ENCODE measurements at regions not wholly inside any gene's neighbourhood (a gene's known extent, or its start where the extent isn't known, plus 50 kb on each side); places are given as distances from the start of the nearest gene placed in this dataset.
"Not testable (repeated sequence)": the region's sequence is repeated elsewhere in the genome, so short reads cannot be mapped to it uniquely, and the experiment has no call there.

DNA sequence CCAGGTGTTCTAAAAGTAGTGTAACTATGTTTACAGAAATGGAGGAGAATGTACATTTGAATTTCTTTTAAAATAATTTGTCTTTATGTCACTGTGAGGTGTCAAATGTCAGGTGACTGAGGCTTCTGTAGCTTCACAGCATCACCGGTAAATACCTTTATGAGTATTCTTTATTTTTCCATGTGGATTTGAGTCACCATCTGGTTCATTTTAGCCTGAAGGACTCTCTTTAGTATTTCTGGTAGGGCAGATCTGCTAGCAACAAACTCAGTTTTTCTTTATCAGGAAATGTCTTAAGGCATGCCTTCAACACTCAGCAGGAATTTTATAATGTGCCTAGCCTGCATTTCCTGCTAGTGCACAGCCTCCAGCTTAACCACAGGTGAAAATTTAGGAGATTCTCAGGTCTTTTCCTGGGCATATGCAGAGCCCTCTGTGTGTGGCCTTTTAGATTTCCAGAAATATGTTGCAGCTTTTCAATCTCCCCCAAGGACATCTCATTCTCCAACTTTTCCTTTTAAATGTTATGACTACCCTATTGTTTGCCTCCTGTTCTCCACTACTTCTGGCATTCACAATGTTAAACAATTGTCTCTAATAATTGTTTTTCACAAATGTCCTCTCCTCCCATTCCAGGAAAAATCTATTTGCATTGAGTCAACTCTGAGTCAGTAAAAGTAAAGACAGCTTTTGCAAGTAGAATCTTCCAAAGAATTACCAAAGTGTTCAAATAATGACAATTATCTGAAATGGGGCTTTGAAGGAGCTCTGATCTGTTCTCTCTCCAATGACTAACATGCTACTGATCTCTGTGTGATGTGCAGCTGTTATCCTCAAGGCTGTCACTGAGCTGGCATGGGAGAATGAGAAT lies 239.4 kb upstream of the CPHXL start:
- Histone ChIP-seq H3K4me3 (no peak overlapping the region), H3K27ac (no peak overlapping the region)

DNA sequence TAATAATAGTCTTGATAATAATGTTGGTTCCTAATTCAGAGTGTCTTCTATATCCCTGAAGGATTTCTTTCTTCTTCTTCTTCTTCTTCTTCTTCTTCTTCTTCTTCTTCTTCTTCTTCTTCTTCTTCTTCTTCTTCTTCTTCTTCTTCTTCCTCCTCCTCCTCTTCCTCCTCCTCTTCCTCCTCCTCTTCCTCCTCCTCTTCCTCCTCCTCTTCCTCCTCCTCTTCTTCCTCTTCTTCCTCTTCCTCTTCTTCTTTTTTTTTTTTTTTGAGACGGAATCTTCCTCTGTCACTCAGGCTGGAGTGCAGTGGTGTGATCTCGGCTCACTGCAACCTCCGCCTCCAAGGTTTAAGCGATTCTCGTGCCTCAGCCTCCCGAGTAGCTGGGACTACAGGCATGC lies 242.8 kb upstream of the CPHXL start:
- H3K4me3 ChIP-seq, H3K27ac ChIP-seq: not testable (repeated sequence)

DNA sequence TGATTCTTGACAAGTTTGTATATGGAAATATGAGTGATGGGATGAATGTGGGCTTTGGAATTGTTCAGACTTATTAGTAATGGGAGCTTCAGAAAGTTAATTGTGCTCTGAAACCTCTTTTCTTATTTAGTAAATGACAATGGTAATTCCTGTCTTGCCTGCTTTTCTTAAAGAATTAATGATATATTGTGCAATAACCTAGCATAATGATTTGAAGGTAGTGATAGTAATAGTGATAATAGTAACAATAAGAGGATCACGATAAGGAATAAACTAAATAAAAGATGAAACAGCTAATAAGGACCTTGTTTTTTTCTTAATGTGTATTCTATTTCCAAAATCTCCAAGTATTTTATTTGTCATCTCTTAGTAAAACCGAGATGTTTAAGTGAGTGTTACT lies 245.0 kb upstream of the CPHXL start:
- no peak overlapping the region for H3K27ac ChIP-seq
- H3K4me3 ChIP-seq = no peak overlapping the region

DNA sequence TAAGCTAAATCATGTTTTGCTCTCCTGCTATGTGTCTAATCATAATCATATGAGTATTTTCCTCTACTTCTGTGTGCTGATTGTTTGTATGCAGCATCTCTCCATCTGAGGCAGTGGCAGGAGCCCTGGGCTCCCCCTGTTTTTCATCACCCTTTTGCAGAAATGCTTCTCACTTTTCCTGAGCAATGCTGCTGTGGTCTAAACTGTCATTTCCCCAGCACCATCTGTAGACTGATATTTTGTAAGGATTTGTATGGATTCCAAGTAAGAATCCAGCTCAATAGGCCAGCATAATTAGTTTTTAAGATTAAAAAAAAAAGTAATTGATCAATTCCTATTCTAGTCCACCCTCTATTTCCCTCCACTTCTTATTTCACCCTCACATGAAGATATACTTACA lies 257.0 kb upstream of the CPHXL start:
- H3K4me3 ChIP-seq = no peak overlapping the region

DNA sequence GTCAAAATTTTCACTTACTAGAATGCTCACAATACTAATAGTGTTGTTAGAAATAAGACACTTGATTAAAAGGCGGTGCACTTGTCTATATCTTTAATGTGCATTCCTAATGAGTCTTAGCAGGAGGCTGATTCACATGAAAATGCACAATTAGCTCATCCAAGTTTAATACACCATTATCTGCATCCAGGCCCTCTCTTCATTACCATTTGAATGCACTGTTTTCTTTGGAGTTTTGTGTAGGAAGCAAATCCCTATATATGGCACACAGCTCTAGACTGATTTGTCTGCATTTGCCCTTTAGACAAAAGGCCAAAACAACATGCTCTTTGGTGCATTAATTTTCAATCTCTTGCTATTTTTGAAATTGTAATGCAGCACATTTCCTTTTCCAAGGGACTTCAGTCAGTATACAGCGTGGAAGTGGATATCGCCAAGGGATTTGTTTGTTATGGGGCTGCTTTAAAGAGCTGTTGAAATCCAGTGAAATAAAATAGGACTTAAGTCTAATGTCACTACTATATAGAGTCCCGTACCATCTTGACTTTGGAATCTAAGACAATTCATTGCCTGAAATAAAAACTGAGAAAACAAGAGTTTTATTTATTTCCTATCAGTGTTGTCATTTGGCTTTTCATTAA lies 257.6 kb upstream of the CPHXL start:
- no peak overlapping the region for H3K27ac ChIP-seq
- no peak overlapping the region for H3K4me3 ChIP-seq

More for the DNA sequence above, 257.0 kb upstream of the CPHXL start:
- no peak overlapping the region for H3K27ac ChIP-seq

DNA sequence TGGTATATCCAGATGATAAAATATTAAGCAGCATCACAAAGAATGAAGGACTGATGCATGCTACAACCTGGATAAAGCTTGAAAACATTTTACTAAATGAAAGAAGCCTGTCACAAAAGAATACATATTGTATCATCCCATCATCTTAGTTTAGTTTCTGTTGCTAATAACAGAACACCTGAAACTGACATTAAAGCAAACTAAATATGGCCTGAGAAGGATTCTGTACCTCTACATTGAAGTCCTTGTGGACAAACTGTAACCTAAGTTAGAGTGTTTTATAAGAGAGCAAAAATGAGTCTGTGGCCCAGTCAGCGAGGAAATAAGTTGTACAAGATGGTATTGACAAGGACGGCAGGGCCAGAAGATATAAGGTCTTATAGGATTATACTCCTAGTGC lies 261.0 kb upstream of the CPHXL start:
- Histone ChIP-seq H3K4me3 (no peak overlapping the region), H3K27ac (no peak overlapping the region)

DNA sequence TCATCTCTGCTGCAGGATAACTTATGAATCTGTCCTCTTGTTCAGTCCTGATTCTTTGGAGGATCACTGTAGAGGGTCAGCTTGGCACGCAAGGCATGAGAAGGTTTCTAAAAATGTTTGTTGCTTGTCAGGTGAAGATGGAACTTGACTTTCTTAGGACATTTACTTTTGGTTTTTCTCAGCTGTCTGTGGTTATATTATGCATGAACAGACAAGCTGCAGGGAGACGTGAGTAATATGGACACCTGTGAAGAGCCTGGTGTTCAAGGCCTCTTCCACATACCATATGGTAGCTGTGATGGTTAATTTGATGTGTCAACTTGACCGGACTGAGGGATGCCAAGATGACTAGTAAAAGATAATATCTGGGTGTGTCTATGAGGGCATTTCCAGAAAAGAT lies 270.2 kb upstream of the CPHXL start:
- Histone ChIP-seq H3K27ac (no peak overlapping the region), H3K4me3 (no peak overlapping the region)

DNA sequence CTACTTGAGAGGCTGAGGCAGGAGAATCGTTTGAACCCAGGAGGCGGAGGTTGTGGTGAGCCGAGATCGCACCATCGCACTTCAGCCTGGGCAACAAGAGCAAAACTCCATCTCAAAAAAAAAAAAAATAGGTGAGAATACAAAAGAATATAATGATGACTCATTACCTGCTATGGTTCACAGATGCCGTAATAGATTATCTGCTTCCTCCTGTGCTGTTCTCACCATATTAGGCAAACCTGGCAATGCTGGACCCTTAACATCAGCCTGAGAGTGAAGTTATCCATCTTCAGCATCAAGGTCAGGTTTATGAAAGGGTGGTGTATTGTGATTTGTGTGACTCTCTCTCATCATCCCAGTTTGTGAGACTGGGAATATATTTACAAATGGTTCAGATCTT lies 271.3 kb upstream of the CPHXL start:
- Histone ChIP-seq H3K27ac (no peak overlapping the region), H3K4me3 (no peak overlapping the region)

DNA sequence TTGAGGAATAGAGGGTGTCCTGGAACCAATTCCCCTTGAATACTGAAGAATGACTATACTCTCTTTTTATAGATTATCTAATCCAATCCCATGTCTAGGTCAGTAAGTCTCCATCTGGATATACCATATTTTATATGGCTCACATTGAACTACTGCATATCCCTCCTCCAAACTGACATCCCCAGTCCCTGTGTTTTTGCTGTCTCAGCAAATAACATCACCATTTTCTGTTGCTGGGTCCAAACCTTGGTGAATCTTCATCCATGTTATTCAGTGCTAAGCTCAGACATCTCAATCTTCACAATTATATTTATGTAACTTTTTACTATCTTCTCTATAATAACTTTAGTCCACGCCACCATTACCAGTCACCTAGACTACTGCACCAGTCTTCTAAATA lies 269.6 kb upstream of the CNTNAP4 start:
- no peak overlapping the region for H3K27ac ChIP-seq
- no peak overlapping the region for H3K4me3 ChIP-seq

DNA sequence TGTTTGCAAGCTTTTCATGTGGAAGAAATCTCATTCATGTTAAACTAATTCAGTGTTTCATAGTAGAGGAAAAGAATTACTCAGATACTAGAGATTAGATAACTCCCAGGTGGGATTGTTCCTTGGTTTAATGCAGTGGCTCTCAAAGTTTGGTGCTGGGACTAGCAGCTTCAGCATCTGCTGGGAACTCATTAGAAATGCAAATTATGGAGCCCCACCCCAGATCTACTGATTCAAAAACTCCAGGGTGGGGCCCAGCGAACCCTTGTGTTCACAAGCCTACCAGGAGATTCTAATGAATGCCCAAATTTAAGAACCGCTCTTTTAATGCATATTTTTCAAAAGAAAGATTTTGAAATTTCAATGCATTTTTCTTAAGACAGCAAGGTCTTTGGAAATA lies 253.4 kb upstream of the CNTNAP4 start:
- Histone ChIP-seq H3K4me3 (no peak overlapping the region), H3K27ac (no peak overlapping the region)

DNA sequence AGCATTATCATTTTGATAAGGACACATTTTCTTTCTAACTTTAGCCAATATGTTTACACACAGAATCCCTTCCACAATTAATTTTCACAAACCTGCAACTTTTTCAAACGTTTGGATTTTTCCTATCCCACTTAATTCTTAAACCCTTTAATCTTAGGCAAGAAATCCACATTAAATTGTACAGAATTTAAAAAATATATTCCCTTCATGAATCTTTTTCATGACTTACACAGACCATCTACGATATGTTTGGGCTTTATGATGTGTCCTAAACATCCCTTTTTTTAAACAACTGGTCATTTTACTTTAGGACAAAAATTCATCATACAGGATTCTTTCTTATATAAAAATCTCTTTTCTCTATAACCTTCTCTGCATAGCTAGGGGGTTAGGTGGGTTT lies 241.5 kb upstream of the CNTNAP4 start:
- no peak overlapping the region for H3K4me3 ChIP-seq
- H3K27ac ChIP-seq = no peak overlapping the region

DNA sequence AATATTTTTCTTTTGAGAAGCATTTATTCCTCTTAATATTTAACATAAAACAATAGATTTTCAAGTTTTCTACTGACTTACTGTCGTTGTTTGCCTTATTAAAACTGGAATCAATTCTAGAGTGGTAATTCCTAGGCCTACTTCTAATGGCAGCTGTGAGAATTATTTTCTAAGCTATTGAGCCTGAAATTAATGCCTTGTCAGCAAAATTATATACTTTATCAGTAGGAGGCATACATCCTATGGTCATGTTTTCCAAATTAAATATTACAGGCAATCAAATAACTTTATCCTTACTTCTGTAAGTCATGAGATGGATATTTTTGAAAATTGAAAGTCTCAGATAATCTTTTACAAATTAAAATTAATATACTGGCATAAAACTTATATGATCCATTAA lies 239.1 kb upstream of the CNTNAP4 start:
- Histone ChIP-seq H3K27ac (no peak overlapping the region), H3K4me3 (no peak overlapping the region)

DNA sequence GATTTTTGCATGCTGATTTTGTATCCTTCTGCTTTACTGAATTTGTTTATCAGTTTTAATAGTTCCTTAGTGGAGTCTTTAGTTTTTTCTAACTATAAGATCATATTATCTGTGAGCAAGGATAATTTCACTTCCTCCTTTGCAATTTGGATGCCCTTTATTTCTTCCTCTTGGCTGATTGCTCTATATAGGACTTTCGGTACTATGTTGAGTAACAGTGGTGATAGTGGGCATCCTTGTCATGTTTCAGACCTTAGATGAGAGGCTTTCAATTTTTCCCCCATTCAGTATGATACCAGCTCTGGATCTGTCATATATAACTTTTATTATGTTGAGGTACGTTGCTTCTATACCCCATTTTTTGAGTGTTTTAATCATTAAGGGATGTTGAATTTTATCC lies 224.5 kb upstream of the CNTNAP4 start:
- no peak overlapping the region for H3K27ac ChIP-seq
- H3K4me3 ChIP-seq = no peak overlapping the region

DNA sequence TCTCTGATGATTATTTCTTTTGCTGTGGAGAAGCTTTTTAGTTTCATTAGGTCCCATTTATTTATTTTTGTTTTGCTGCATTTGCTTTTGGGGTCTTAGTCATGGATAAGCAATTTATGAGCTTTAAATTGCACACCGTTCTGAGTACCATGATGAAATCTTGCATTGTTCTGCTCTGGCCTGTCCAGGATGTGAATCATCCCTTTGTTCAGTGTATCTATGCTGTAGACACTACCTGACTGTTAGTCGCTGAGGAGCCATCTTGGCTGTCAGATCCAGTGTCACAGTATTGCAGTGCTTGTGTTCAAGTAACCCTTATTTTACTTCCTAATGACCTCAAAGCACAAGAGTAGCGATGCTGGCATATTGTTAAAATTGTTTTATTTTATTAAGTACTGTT lies 218.0 kb upstream of the CNTNAP4 start:
- Histone ChIP-seq H3K27ac (no peak overlapping the region), H3K4me3 (no peak overlapping the region)

DNA sequence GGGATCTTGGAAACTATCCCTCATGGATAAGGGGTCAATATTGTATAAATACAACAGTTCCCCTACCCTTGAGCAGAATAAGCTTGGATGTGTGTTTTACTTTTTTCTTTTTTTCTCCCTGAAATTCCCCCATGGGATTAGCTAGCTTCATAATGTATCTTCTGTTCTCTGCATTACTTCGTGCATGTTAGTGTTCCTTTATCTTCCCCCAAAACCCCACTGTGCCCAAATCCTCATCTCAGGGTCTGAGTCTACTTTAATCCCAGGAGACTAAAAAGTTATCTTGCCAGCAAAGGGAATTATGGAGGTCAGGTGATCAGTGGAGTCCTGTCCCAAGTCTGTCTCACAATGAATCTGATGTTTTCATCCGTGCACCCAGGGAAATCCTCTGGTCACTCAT lies 217.5 kb upstream of the CNTNAP4 start:
- no peak overlapping the region for H3K4me3 ChIP-seq

DNA sequence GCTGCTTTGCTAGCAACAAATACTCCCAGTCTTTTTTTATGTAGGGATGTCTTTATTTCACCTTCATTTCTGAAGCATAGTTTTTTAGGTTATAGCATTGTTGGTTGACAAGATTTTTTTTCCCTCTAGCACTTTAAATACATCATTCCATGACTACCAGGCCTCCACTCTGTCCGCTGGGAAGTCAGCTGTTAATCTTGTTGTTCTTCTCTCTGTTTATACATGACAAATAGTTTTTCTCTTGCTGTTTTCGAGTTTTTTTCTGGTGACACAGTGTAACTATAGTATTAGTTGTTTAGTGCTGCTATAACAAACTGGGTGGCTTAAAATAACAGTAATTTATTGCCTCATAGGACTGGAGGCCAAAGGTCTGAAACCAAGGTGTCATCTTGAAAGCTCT lies 205.5 kb upstream of the CNTNAP4 start:
- Histone ChIP-seq H3K4me3 (no peak overlapping the region), H3K27ac (no peak overlapping the region)

More for the DNA sequence above, 217.5 kb upstream of the CNTNAP4 start:
- H3K27ac ChIP-seq = no peak overlapping the region

DNA sequence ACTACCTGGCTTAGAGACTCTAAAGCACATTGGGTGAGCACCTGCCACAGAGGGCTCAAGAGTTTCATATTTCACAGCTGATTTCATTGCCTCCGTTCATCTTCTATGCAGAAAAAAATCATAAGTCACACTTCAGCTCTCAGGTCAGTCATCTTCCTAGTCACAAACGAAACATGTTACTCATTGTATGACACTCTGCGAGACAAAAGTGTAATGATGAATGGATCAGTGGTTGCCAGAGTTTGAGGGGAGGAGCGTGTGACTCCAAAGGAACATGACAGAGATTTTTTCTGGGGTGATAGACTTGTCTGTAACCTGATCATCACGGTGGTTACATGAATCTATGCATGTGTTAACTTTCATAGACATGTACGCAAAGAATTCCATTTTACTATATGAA lies 195.2 kb upstream of the CNTNAP4 start:
- no peak overlapping the region for H3K4me3 ChIP-seq
- H3K27ac ChIP-seq = no peak overlapping the region

DNA sequence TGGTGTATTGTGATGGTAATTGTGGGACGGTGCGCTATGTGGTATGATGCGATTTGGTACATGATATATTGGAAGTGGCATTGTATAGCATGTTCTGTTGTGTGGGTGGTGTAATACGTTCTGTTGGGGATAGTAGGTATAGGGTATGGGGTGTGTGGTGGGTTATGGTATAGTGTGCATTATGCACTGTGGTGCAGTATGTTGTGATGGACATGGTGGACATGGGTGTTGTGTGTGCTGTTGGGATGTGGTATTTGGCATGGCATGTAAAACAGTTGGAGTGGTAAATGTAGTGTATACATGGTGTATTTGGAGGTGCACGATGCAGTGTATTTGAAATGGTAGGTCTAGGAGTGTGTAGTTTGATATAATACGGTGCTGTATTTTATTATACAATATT lies 170.6 kb upstream of the CNTNAP4 start:
- H3K27ac ChIP-seq = no peak overlapping the region

DNA sequence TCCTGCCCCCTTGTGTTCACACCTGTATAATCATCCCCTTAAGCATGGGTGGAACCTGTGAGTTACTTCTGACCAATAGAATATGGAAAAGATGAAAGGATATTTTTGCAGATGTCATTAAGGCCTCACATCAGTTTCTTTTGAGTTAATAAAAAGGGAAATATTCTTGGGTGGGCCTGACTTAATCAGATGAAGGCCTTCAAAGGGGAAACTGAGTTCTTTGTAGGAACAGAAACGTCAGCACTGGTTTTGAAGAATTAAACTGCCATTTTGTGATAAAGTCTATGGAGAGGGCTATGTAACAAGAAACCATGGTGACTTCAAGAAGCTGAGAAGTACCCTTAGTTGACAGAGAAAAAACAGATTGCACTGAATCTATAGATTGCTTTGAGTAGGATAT lies 168.7 kb upstream of the CNTNAP4 start:
- Histone ChIP-seq H3K27ac (no peak overlapping the region), H3K4me3 (no peak overlapping the region)

More for the DNA sequence above, 170.6 kb upstream of the CNTNAP4 start:
- no peak overlapping the region for H3K4me3 ChIP-seq

DNA sequence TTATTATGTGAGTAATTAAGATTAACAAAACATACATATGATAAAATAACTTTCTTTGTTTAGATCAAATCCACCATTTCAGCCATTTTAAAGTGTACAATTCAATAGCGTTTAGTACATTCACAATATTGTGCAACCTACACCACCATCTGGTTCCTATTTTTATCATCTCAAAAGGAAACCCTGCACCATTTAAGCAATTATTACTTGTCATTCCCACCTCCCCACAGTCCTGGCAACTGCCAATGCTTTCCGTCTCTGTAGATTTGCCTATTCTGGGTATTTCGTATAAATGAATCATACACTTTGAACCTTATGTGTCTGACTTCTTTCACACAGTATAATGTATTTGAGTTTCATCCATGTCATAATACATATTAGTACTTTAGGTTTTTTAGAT lies 162.5 kb upstream of the CNTNAP4 start:
- H3K4me3 ChIP-seq = no peak overlapping the region
- H3K27ac ChIP-seq = no peak overlapping the region

DNA sequence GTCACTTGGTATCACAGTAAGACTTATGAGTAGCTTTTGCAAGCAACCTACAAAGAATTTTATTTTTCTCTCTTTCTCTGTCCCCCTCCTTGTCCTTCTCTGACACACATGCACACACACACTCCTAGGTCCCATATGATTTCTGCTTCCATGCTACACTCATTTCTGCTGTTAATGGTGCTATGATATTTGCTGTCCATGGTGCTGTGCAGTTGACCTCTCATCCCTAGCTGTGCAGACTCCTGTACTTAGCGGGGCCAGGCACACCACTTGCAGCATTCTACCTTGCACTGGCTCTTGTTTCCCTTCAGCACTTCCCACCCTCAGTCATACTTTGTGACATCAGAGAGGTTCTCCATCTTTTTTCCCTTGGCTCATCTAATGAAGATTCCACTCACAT lies 158.9 kb upstream of the CNTNAP4 start:
- Histone ChIP-seq H3K27ac (no peak overlapping the region), H3K4me3 (no peak overlapping the region)

DNA sequence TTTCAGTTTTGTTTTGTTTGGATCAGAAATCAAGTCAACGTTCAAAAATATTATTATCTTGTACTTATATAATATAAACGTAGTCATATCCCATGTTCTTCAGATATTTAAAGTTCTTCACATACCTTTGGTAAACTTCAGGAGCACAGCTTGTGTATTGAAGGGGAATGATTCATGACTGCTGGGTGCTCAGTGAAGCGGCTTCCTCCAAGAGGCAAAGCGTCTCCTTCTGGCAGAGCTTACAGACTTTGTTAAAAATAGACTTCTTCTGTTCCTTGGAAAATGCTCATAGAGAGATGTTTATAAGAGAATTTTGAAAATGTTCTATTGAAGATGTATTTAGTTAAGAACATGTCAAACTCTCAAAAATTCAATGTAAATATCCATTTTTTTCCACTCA lies 155.6 kb upstream of the CNTNAP4 start:
- H3K27ac ChIP-seq = no peak overlapping the region
- H3K4me3 ChIP-seq = no peak overlapping the region

All from skin epidermis (tissue), 12 donors.